ENCODE measurements at regions not wholly inside any gene's neighbourhood (a gene's known extent, or its start where the extent isn't known, plus 50 kb on each side); places are given as distances from the start of the nearest gene placed in this dataset.

DNA sequence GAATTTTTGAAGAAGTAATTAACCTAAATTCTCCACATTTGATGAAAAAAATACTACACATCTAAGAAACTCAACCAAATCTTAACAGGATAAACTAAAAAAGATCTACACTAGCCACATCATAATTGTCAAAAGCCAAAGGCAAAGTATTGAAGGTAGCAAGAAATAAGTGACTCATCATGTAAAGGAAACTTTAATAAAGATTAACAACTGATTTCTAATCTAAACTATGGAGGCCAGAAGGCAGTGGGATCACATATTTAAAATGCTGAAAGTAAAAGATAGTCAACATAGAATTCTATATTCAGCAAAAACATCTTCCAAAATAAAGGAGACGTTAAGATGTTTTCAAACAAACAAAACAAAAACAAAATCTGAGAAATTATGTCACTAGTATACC, 2002.9 kb downstream of the MAT2B start:
- ChIA-PET POLR2A (no interaction called here), CTCF (no interaction called here)
- Histone ChIP-seq H2AFZ (ENCODE audit: low read depth, low read length) (no peak overlapping the region), H3K4me1 (ENCODE audit: control insufficient read depth, extremely low read depth, insufficient read depth, low read length) (no peaks in the 10 kb centered on the region), H3K27ac (ENCODE audit: insufficient read depth, low read depth, low read length) (no peak overlapping the region), H3K9ac (replicated peaks; ENCODE audit: extremely low read depth, insufficient read depth, low read length) (no peak overlapping the region), H3K4me3 (replicated peaks in 1 of 3; ENCODE audit: insufficient read depth in 1 of 3, low read depth in 1 of 3, low read length in 3 of 3) (no peak overlapping the region), H3K36me3 (ENCODE audit: control insufficient read depth in 2 of 2, extremely low read depth in 1 of 2, insufficient read depth in 2 of 2, low read length in 2 of 2) (no peaks in the 10 kb centered on the region), H3K9me3 (replicated peaks; ENCODE audit: control insufficient read depth, insufficient read depth, low read length) (no peaks in the 10 kb centered on the region), H3K27me3 (ENCODE audit: control insufficient read depth in 2 of 2, insufficient read depth in 2 of 2, low read length in 2 of 2) (no peaks in the 10 kb centered on the region), H4K20me1 (replicated peaks; ENCODE audit: control insufficient read depth, extremely low read depth, insufficient read depth, low read length) (no peaks in the 10 kb centered on the region), H3K4me2 (ENCODE audit: insufficient read depth, low read length) (no peak overlapping the region), H3K9me1 (replicated peaks; ENCODE audit: control insufficient read depth, extremely low read depth, insufficient read depth, low read length) (no peaks in the 10 kb centered on the region), H3K79me2 (ENCODE audit: control insufficient read depth, insufficient read depth, low read length) (no peaks in the 10 kb centered on the region)
- intact Hi-C loops (cut with micrococcal nuclease) (no loop called here), dilution Hi-C loops (cut with MboI; ENCODE audit: extremely low pct_ligation_motif_present, low sequenced_read_pairs) (no loop called here)
- TF ChIP-seq MYC (IDR thresholded peaks at IDR 0.05; ENCODE audit: low read depth, low read length) (no peak), JUN (IDR thresholded peaks at IDR 0.05; ENCODE audit: borderline replicate concordance, insufficient read depth, insufficient read length, low read depth) (no peak), CTCF (IDR thresholded peaks at IDR 0.05; ENCODE audit: extremely low read depth in 1 of 2, insufficient read depth in 1 of 2, low read depth in 1 of 2, low read length in 2 of 2) (no peak), POLR2A (IDR thresholded peaks at IDR 0.05; ENCODE audit: low read depth, low read length) (no peak), POLR2AphosphoS5 (IDR thresholded peaks at IDR 0.05; ENCODE audit: insufficient read depth, low read depth, low read length) (no peak), GATA2 (IDR thresholded peaks at IDR 0.05; ENCODE audit: insufficient read depth, insufficient read length, low read depth, low read length) (no peak), EZH2 (IDR thresholded peaks at IDR 0.05; ENCODE audit: borderline replicate concordance, low read depth, low read length, severe bottlenecking) (no peak), FOS (IDR thresholded peaks at IDR 0.05; ENCODE audit: borderline replicate concordance, insufficient read depth, low read length) (no peak)
- TF ChIP-seq, protein P1, sequence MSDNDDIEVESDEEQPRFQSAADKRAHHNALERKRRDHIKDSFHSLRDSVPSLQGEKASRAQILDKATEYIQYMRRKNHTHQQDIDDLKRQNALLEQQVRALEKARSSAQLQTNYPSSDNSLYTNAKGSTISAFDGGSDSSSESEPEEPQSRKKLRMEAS (IDR thresholded peaks at IDR 0.05; ENCODE audit: insufficient read depth, insufficient read length) = no peak
- no peak for FAIRE-seq
- DNase-seq (ENCODE audit: low read depth, low spot score) = no peak
- no TSS peak for BruUV-seq (replicated peaks)

All from endothelial cell of umbilical vein (primary cell).